Breast epithelium (tissue), 4 donors: ENCODE measurements at regions not wholly inside any gene's neighbourhood (a gene's known extent, or its start where the extent isn't known, plus 50 kb on each side); places are given as distances from the start of the nearest gene placed in this dataset.

Experiments used
- DNase-seq, 2 donors: peaks; one replicate each; pipeline ENCODE4 v3.0.0-alpha.2; 2019; ENCODE audit warnings: low spot score in 2 of 2
- H3K27ac ChIP-seq, 2 donors: fragments of 200-600 bp; sonication (generic) in 1 of 2; one replicate each; pipeline ENCODE4 v1.5.1; 2016 to 2019; ENCODE audit warnings: mild to moderate bottlenecking in 1 of 2
- H3K27me3 ChIP-seq, 2 donors: fragments of 200-600 bp; sonication (generic) in 1 of 2; one replicate each; pipeline versions ENCODE4 v1.5.1 to v1.6.0; 2017 to 2019; ENCODE audit warnings: control low read depth in 1 of 2, mild to moderate bottlenecking in 1 of 2
- H3K36me3 ChIP-seq: fragments of 200-600 bp; one replicate; pipeline ENCODE4 v1.5.1; 2019
- H3K4me1 ChIP-seq, 2 donors: fragments of 200-600 bp; sonication (generic); one replicate each; pipeline ENCODE4 v1.5.1; 2016 to 2019; ENCODE audit warnings: control low read depth in 1 of 2
- H3K4me3 ChIP-seq, 3 donors: fragments of 200-600 bp; sonication (generic); 1 replicate in 2 of 3; 2 replicates in 1 of 3; pipeline ENCODE4 v1.5.1; 2016 to 2019; ENCODE audit warnings: mild to moderate bottlenecking in 3 of 3, moderate library complexity in 2 of 3
- H3K9me3 ChIP-seq, 2 donors: fragments of 200-600 bp; sonication (generic) in 1 of 2; one replicate each; pipeline ENCODE4 v1.5.1; 2016 to 2019; ENCODE audit warnings: control low read depth in 1 of 2
- POLR2A ChIP-seq: fragments of 450-650 bp; IDR thresholded peaks from one replicate; pipeline ENCODE4 v1.6.1; 2016; ENCODE audit warnings: antibody characterized with exemption, mild to moderate bottlenecking, moderate library complexity
- POLR2AphosphoS5 ChIP-seq, 3 donors: sonication (generic); formaldehyde crosslinking; IDR thresholded peaks; one replicate each; pipeline ENCODE4 v1.6.1; 2017; ENCODE audit warnings: antibody characterized with exemption in 3 of 3
- intact Hi-C: fragments of 100-400 bp; cut with DNase I; formaldehyde crosslinking; loops from one replicate; pipeline ENCODE4 v1.15.1; 2023; ENCODE audit warnings: low total_unique reads
- TF ChIP-seq, protein P1 (sequence below), 3 donors: fragments of 450-650 bp; IDR thresholded peaks; one replicate each; pipeline ENCODE4 v1.5.1; 2016 to 2017; ENCODE audit warnings: antibody characterized with exemption in 3 of 3, mild to moderate bottlenecking in 3 of 3, moderate library complexity in 3 of 3

DNA sequence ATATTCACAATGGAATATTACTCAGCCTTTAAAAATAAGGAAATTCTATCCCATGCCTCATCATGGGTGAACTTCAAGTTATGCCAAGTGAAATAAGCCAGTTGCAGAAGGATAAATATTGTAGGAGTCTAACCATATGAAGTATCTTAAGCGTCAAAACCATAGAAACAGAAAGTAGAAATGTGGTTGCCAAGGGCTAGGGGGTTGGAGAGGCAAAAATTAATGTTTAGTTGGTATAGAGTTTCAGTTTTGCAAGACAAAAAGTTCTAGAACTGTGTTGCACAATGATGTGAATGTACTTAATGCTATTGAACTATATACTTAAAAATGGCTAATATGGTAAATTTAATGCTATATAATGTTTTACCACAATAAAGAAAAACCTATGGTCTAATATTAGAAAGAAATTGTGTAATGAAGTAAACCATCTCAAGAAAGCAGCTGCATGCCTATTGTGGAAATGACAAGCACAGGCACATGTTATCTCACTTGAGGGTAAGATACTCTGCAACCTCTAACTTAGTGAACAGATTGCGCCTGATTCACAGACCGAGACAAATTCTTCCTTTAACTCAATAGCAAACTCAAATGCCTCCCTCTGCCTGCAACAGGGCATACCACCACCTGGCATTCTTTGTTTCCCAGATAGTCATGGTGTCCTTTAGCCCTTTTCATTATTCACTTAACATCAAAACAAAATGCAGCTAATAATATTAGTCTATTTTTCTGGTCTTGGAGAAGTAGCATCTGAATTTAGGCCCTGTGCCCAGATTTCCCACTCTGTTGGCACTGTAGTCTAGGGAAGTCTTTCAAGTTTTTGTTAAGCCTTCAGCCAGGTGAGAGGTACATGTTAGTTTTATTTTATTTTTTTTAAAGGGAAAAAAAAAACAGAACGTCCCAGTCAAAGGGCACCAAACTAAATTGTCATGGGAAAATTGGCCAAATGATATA is 80.2 kb upstream of the ACP3 start:
- Histone ChIP-seq H3K9me3 (no peaks in the 10 kb centered on the region), H3K27me3 (no peaks in the 10 kb centered on the region), H3K4me1 (no peaks in the 10 kb centered on the region), H3K4me3 (no peak overlapping the region), H3K36me3 (no peaks in the 10 kb centered on the region), H3K27ac (no peak overlapping the region)
- TF ChIP-seq POLR2A (no peak), POLR2AphosphoS5 (IDR thresholded peaks at IDR 0.05) (no peak)
- TF ChIP-seq, protein P1, sequence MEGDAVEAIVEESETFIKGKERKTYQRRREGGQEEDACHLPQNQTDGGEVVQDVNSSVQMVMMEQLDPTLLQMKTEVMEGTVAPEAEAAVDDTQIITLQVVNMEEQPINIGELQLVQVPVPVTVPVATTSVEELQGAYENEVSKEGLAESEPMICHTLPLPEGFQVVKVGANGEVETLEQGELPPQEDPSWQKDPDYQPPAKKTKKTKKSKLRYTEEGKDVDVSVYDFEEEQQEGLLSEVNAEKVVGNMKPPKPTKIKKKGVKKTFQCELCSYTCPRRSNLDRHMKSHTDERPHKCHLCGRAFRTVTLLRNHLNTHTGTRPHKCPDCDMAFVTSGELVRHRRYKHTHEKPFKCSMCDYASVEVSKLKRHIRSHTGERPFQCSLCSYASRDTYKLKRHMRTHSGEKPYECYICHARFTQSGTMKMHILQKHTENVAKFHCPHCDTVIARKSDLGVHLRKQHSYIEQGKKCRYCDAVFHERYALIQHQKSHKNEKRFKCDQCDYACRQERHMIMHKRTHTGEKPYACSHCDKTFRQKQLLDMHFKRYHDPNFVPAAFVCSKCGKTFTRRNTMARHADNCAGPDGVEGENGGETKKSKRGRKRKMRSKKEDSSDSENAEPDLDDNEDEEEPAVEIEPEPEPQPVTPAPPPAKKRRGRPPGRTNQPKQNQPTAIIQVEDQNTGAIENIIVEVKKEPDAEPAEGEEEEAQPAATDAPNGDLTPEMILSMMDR (IDR thresholded peaks at IDR 0.05), result no peak
- intact Hi-C loops, result no loop called here
- DNase-seq, result peak in 1 of 2 donors; percentile 22

DNA sequence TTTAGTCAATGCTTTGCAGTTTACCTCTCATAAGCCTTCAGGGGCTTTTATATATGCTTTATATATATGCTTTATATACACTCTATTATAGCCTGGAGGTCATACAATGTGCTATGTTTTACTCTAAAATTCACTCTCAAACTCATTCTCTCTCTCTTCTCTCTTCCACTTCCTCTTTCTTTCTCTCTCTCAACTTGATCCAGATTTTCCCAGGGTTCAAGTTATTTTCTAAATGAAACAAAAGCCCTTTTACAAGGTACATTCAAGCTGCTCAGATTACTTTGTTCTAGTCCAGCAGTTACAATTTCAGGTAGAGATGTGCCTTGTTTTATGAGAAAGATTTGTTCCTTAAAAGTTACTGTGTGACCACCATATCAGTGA is 79.6 kb upstream of the ACP3 start:
- TF ChIP-seq, protein P1 (IDR thresholded peaks at IDR 0.05), result no peak
- TF ChIP-seq POLR2AphosphoS5 (IDR thresholded peaks at IDR 0.05) (no peak), POLR2A (no peak)
- Histone ChIP-seq H3K27me3 (no peaks in the 10 kb centered on the region), H3K27ac (no peak overlapping the region), H3K9me3 (no peaks in the 10 kb centered on the region), H3K4me3 (no peak overlapping the region), H3K4me1 (no peaks in the 10 kb centered on the region), H3K36me3 (no peaks in the 10 kb centered on the region)
- intact Hi-C loops, result no loop called here
- DNase-seq, result no peak

DNA sequence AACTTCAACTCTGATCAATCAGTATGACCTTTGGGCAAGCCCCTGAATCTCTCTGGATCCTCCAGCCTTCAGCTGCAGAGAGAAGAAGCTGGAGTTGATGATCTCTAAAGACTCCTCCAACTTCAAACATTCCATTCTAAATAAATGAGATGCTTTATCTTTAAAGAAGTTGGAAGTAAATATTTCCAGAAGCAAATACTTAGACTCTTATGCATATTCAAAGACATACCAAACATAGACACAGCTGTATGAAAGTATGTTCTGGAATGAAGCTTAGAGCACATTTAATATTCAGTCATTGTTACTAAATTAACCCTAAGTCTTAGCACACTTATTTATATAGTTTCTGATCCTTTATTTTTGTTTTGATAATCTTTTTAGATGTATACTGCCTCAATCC is 77.6 kb upstream of the ACP3 start:
- Histone ChIP-seq H3K36me3 (no peaks in the 10 kb centered on the region), H3K27ac (no peak overlapping the region), H3K4me3 (no peak overlapping the region), H3K4me1 (no peaks in the 10 kb centered on the region), H3K27me3 (no peaks in the 10 kb centered on the region), H3K9me3 (no peaks in the 10 kb centered on the region)
- no peak for TF ChIP-seq POLR2A
- TF ChIP-seq, protein P1 (IDR thresholded peaks at IDR 0.05), result no peak
- TF ChIP-seq POLR2AphosphoS5 (IDR thresholded peaks at IDR 0.05), result no peak
- intact Hi-C loops, result no loop called here
- no peak for DNase-seq

DNA sequence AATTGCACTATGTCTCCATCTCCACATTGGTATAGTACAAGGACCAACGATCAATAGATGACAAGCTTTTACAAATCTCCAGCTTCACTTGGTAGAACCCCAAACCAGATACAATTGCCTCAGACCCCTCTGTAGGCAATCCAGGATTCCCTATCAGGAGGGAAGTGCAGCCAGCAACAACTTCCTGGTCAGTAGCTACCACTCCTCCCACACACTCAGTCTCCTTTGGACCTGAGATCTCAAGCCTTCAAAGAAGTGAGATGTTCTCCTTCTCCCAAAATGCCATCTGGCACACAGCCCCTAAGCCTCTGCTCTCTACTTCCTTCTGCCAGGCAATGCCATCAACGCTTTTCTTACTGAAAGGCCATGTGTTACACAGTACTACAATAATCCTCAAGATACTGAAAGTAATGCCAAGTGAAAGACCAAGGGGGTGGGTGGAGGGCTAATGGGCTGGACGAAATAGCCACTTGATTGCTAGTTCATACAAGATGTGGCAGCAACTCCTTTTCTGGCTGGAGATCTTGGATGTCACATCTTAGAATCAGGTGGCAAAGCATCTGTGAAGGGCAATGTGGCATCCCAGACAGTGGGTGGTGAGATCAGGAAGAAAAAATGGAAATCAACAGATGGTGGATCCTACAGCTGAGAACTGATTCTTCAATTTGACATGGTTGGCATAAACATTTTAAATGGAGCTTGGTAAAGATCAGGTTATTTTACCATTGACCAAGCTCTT is 75.3 kb upstream of the ACP3 start:
- intact Hi-C loops, result no loop called here
- Histone ChIP-seq H3K36me3 (no peaks in the 10 kb centered on the region), H3K4me3 (no peak overlapping the region), H3K9me3 (no peaks in the 10 kb centered on the region), H3K4me1 (no peaks in the 10 kb centered on the region), H3K27me3 (no peaks in the 10 kb centered on the region), H3K27ac (no peak overlapping the region)
- TF ChIP-seq POLR2AphosphoS5 (IDR thresholded peaks at IDR 0.05) (no peak), POLR2A (no peak)
- TF ChIP-seq, protein P1 (IDR thresholded peaks at IDR 0.05), result no peak
- DNase-seq, result no peak

DNA sequence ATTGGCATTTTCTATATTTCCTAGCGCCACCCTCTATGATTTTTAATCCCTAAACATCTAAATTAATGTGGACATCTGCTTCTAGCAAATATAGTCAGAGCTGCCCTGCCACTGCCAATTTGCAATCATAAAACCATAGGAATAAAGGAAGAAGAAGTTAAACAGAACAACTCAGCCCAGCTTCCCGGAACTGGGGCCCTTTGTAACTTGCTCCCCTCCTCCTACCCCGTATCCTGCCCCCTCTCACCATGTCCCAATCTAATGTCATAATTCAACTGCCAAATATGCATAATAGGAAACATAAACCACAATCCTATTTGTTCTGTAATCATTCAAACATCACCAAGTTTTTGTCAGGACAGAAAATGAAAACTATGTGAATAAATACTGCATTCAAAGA is 74.4 kb upstream of the ACP3 start:
- TF ChIP-seq POLR2A, result no peak
- TF ChIP-seq, protein P1 (IDR thresholded peaks at IDR 0.05), result no peak
- no peak for TF ChIP-seq POLR2AphosphoS5 (IDR thresholded peaks at IDR 0.05)
- no peaks in the 10 kb centered on the region for H3K4me1 ChIP-seq
- intact Hi-C loops, result no loop called here
- no peaks in the 10 kb centered on the region for H3K36me3 ChIP-seq
- no peak overlapping the region for H3K4me3 ChIP-seq
- DNase-seq, result no peak
- no peaks in the 10 kb centered on the region for H3K27me3 ChIP-seq
- no peak overlapping the region for H3K27ac ChIP-seq
- H3K9me3 ChIP-seq, result no peaks in the 10 kb centered on the region
